SH-SY5Y (cell line): ENCODE measurements at regions not wholly inside any gene's neighbourhood (a gene's known extent, or its start where the extent isn't known, plus 50 kb on each side); places are given as distances from the start of the nearest gene placed in this dataset.

Experiments used
- GATA2 ChIP-seq: IDR thresholded peaks from 2 replicates; pipeline ENCODE4 v1.6.1; 2011; ENCODE audit warnings: mild to moderate bottlenecking, low read depth, low read length
- GATA3 ChIP-seq: IDR thresholded peaks from 2 replicates; pipeline ENCODE4 v1.6.1; 2011; ENCODE audit warnings: low read depth, mild to moderate bottlenecking, low read length, moderate library complexity

GRCh38 chr3:42013691-42014457 is 52.0 kb upstream of the ULK4 start:
- TF ChIP-seq GATA2 (no peak), GATA3 (no peak)
